Omental fat pad (tissue), 3 donors: ENCODE measurements at regions not wholly inside any gene's neighbourhood (a gene's known extent, or its start where the extent isn't known, plus 50 kb on each side); places are given as distances from the start of the nearest gene placed in this dataset.

ENCODE experiments used
- ATAC-seq: fragments of 150-250 bp; one replicate; pipeline ENCODE4 v1.9.1; 2016; ENCODE audit warnings: mild to moderate bottlenecking, moderate library complexity; ENCODE audit not compliant: low FRiP score
- DNase-seq: peaks from one replicate; pipeline ENCODE4 v3.0.0-alpha.2; 2019; ENCODE audit warnings: low spot score
- CTCF ChIP-seq, 3 donors: fragments of 450-650 bp; IDR thresholded peaks; one replicate each; pipeline ENCODE4 v1.5.1; 2016 to 2017; ENCODE audit warnings: antibody characterized with exemption in 3 of 3, mild to moderate bottlenecking in 3 of 3, moderate library complexity in 2 of 3

GRCh38 chr7:54394834-54395233 is 147.3 kb upstream of the VSTM2A start:
- DNase-seq (no peak), ATAC-seq (no peak)
- no peak for TF ChIP-seq CTCF (IDR thresholded peaks at IDR 0.05)

GRCh38 chr7:54397836-54398612 is 144.2 kb upstream of the VSTM2A start:
- ATAC-seq (no peak), DNase-seq (no peak)
- TF ChIP-seq CTCF (IDR thresholded peaks at IDR 0.05): no peak

DNA sequence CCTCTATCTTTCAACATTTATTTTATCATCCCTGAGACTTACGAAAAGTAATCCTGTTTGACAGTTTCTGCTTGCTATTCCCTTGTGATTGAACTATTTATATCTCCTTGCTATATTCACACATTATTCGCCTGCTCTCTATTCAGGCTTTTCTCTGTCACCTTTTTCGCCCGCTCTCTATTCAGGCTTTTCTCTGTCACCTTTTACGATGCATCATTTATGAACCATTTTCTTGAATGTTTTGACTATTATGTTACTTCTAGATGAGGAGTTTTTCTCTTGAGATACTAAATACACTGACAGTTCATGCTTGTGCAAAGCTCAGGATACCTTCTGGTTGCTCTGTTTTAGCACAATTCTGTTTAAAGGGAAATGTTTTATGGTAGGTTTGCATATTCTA is 143.3 kb upstream of the VSTM2A start:
- DNase-seq: no peak
- no peak for ATAC-seq
- no peak for TF ChIP-seq CTCF (IDR thresholded peaks at IDR 0.05)

GRCh38 chr7:54409917-54410316 is 132.3 kb upstream of the VSTM2A start:
- ATAC-seq (no peak), DNase-seq (no peak)

DNA sequence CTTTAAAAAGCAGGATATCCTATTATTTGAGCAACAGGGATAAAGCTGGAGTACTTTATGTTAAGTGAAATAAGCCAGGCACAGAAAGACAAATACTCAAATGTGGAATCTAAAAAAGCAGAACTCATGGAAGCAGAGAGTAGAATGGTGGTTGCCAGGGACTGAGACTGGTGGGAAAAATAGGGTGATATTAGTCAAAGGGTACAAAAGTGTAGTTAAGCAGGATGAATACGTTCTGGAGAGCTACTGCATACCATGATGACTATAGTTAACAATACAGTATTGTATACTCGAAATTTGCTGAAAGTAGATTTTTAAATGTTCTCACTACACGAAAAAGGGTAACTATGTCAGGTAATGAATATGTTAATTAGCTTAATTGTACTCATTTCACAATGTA is 125.5 kb upstream of the VSTM2A start:
- DNase-seq (no peak), ATAC-seq (no peak)
- TF ChIP-seq CTCF (IDR thresholded peaks at IDR 0.05): no peak

More at GRCh38 chr7:54409917-54410316, 132.3 kb upstream of the VSTM2A start:
- no peak for TF ChIP-seq CTCF (IDR thresholded peaks at IDR 0.05)

- TF ChIP-seq CTCF (IDR thresholded peaks at IDR 0.05): no peak
- no peak for ATAC-seq
These were observed 123.0 kb upstream of the VSTM2A start for GRCh38 chr7:54419209-54419608.

DNA sequence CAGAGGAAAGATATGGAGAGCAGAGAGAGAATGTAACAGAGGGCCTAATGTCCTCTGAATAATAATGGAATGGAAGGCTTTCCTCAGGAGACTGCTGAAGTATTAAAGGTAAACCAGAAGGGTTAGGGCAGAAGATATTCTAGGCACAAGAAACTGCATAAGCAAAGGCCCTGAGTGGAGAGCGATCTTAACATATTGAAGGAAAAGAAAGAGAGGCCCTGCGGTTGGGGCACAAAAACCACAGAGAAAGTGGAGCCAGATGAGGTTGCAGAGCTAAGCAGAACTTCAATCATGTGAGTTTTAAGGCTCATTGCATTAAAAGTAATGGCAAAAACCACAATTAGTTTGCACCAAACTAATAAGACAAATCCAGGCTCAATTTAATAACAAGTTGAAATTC is 115.8 kb upstream of the VSTM2A start:
- no peak for DNase-seq
- no peak for ATAC-seq
- no peak for TF ChIP-seq CTCF (IDR thresholded peaks at IDR 0.05)

More at GRCh38 chr7:54419209-54419608, 123.0 kb upstream of the VSTM2A start:
- DNase-seq: no peak
